Heart left ventricle (tissue), 13 donors: ENCODE measurements at regions not wholly inside any gene's neighbourhood (a gene's known extent, or its start where the extent isn't known, plus 50 kb on each side); places are given as distances from the start of the nearest gene placed in this dataset.

Experiments
- POLR2A ChIP-seq, 2 donors: fragments of 450-650 bp; IDR thresholded peaks; one replicate each; pipeline ENCODE4 v1.6.1; 2017; ENCODE audit warnings: antibody characterized with exemption in 2 of 2, mild to moderate bottlenecking in 2 of 2, moderate library complexity in 2 of 2
- TF ChIP-seq, protein P1 (sequence below), 12 donors: fragments of 200-600 bp; sonication (generic) in 4 of 12; IDR thresholded peaks; one replicate each; pipeline versions ENCODE4 v1.5.0 to v1.8.0; 2018 to 2022; ENCODE audit warnings: antibody characterized with exemption in 12 of 12, mild to moderate bottlenecking in 5 of 12
- donor health status: ischemic (EF 13 %, LVEDD 7.1; RV severe dilation, severe dysfunction).
- donor health status: DM: no; HTN: yes; CAD: no.
- donor health status: DM: no; HTN: no; CAD: no.
- donor health status: ischemic (EF 25% LVEDD 6.9; RV normal size, moderate dysfunction).
- donor health status: ischemic (EF 25% LVEDD 5.7; RV mildly dilated, moderate dysfunction).
- donor health status: ischemic (EF 35%, LVEDD 5.7; RV mildly dilated, moderate dysfunction).
- donor health status: nonischemic (EF 11% LVEDD 7.7; RV severe dilation, severe dysfunction).
- donor health status: DM: yes; HTN: yes; CAD: no.
- donor health status: PGD.
- donor health status: ischemic (EF 29% LVEDD 5.4; RV normal size, mild dysfunction).
- donor health status: nonischemic (EF 23%, LVEDD 6.1; RV moderate dilation, normal function).

DNA sequence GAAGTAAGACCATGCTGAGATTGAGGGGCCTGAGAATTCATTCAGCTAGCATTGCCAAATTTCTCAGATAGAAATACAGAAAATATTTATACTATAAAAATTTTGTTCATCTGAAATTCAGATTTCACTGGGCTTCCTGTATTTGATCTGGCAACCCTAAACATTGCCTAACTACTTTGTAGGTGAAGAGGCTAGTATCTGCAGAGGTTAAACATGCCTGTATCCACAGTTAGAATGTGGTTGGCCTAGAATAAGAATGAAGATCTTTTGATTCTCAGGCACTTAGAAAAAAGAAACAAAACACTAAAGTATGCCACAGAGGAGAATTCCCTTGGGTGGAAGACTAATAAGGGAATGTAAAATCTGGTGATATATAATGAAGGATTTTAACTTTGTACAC, 189.0 kb downstream of the DIPK2A start:
- TF ChIP-seq POLR2A (IDR thresholded peaks at IDR 0.05), result no peak
- TF ChIP-seq, protein P1, sequence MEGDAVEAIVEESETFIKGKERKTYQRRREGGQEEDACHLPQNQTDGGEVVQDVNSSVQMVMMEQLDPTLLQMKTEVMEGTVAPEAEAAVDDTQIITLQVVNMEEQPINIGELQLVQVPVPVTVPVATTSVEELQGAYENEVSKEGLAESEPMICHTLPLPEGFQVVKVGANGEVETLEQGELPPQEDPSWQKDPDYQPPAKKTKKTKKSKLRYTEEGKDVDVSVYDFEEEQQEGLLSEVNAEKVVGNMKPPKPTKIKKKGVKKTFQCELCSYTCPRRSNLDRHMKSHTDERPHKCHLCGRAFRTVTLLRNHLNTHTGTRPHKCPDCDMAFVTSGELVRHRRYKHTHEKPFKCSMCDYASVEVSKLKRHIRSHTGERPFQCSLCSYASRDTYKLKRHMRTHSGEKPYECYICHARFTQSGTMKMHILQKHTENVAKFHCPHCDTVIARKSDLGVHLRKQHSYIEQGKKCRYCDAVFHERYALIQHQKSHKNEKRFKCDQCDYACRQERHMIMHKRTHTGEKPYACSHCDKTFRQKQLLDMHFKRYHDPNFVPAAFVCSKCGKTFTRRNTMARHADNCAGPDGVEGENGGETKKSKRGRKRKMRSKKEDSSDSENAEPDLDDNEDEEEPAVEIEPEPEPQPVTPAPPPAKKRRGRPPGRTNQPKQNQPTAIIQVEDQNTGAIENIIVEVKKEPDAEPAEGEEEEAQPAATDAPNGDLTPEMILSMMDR (IDR thresholded peaks at IDR 0.05), result no peak
